ENCODE measurements at regions not wholly inside any gene's neighbourhood (a gene's known extent, or its start where the extent isn't known, plus 50 kb on each side); places are given as distances from the start of the nearest gene placed in this dataset.

DNA sequence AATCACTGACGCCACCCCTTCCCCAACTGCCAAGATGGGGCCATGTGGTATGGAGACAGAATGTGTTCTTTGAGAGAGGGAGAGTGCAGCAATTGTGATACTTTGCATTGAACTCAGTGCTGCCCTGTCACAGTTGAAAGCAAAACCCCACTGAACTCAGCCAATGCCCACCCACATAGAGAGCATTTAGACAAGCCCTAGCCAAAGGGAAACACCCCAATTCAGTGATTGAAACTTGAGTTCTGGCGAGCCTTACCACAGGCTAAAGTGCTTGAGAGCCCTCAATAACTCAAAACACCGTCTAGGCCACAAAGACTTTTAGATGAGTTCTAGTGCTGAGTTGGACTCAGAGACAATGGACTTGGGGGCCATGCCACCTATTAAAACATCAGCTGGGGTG, 751.9 kb upstream of the POT1 start:
- no peak for TF ChIP-seq EZH2 (IDR thresholded peaks at IDR 0.05; ENCODE audit: low read length, missing control alignments)
- TF ChIP-seq, protein P1, sequence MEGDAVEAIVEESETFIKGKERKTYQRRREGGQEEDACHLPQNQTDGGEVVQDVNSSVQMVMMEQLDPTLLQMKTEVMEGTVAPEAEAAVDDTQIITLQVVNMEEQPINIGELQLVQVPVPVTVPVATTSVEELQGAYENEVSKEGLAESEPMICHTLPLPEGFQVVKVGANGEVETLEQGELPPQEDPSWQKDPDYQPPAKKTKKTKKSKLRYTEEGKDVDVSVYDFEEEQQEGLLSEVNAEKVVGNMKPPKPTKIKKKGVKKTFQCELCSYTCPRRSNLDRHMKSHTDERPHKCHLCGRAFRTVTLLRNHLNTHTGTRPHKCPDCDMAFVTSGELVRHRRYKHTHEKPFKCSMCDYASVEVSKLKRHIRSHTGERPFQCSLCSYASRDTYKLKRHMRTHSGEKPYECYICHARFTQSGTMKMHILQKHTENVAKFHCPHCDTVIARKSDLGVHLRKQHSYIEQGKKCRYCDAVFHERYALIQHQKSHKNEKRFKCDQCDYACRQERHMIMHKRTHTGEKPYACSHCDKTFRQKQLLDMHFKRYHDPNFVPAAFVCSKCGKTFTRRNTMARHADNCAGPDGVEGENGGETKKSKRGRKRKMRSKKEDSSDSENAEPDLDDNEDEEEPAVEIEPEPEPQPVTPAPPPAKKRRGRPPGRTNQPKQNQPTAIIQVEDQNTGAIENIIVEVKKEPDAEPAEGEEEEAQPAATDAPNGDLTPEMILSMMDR (conservative IDR thresholded peaks at IDR 0.05 in 1 of 2, IDR thresholded peaks at IDR 0.05 in 1 of 2; ENCODE audit: low read depth in 1 of 2, low read length in 2 of 2) = no peak

Measured in fibroblast of lung (primary cell).